HEK293T (cell line): ENCODE measurements at regions not wholly inside any gene's neighbourhood (a gene's known extent, or its start where the extent isn't known, plus 50 kb on each side); places are given as distances from the start of the nearest gene placed in this dataset.

Experiments used
- CTCF ChIA-PET: fragments of 350-600 bp; formaldehyde crosslinking; extraction: SDS; loops from one replicate; lab custom pipeline; 2021; ENCODE audit warnings: antibody characterized with exemption, inconsistent platforms; lab: Yijun Ruan, JAX
- POLR2A ChIA-PET: fragments of 350-600 bp; formaldehyde crosslinking; extraction: SDS; loops from one replicate; lab custom pipeline; 2020; ENCODE audit warnings: antibody characterized with exemption, inconsistent platforms; lab: Yijun Ruan, JAX
- DNase-seq: peaks from one replicate; pipeline ENCODE4 v3.0.0; 2012; ENCODE audit warnings: mixed read lengths; ENCODE audit errors: extremely low spot score
- ARNT ChIP-seq: fragments of 450-650 bp; IDR thresholded peaks from 2 replicates; pipeline ENCODE4 v1.6.1; 2017; ENCODE audit warnings: mild to moderate bottlenecking
- BHLHE40 ChIP-seq: fragments of 450-650 bp; IDR thresholded peaks from 2 replicates; pipeline ENCODE4 v1.6.1; 2016; ENCODE audit warnings: mild to moderate bottlenecking, moderate library complexity, borderline replicate concordance
- CTBP1 ChIP-seq: fragments of 450-650 bp; IDR thresholded peaks from 2 replicates; pipeline ENCODE4 v1.6.1; 2016; ENCODE audit warnings: borderline replicate concordance
- ELF4 ChIP-seq: fragments of 450-650 bp; IDR thresholded peaks from 2 replicates; pipeline ENCODE4 v1.6.1; 2017; ENCODE audit warnings: antibody characterized with exemption
- FOXA1 ChIP-seq: fragments of 450-650 bp; IDR thresholded peaks from 2 replicates; pipeline ENCODE4 v1.6.1; 2016; ENCODE audit warnings: mild to moderate bottlenecking
- FOXK2 ChIP-seq: fragments of 450-650 bp; IDR thresholded peaks from 2 replicates; pipeline ENCODE4 v1.6.1; 2016; ENCODE audit warnings: mild to moderate bottlenecking
- FOXM1 ChIP-seq: fragments of 450-650 bp; IDR thresholded peaks from 2 replicates; pipeline ENCODE4 v1.6.1; 2017; ENCODE audit warnings: mild to moderate bottlenecking, borderline replicate concordance
- HDGF ChIP-seq: fragments of 450-650 bp; IDR thresholded peaks from 2 replicates; pipeline ENCODE4 v1.6.1; 2017; ENCODE audit warnings: antibody characterized with exemption, borderline replicate concordance
- L3MBTL2 ChIP-seq: fragments of 450-650 bp; conservative IDR thresholded peaks from 2 replicates; pipeline ENCODE4 v1.6.1; 2016; ENCODE audit warnings: mild to moderate bottlenecking
- LEF1 ChIP-seq: fragments of 450-650 bp; IDR thresholded peaks from 2 replicates; pipeline ENCODE4 v1.6.1; 2017; ENCODE audit warnings: mild to moderate bottlenecking, borderline replicate concordance
- NFRKB ChIP-seq: fragments of 450-650 bp; IDR thresholded peaks from 2 replicates; pipeline ENCODE4 v1.6.1; 2016; ENCODE audit warnings: mild to moderate bottlenecking, moderate library complexity
- SP1 ChIP-seq: fragments of 450-650 bp; IDR thresholded peaks from 2 replicates; pipeline ENCODE4 v1.6.1; 2017
- SUZ12 ChIP-seq: fragments of 450-650 bp; IDR thresholded peaks from 2 replicates; pipeline ENCODE4 v1.6.1; 2016; ENCODE audit warnings: mild to moderate bottlenecking
- TARDBP ChIP-seq: fragments of 450-650 bp; IDR thresholded peaks from 2 replicates; pipeline ENCODE4 v1.6.1; 2016
- ZNF384 ChIP-seq: fragments of 450-650 bp; IDR thresholded peaks from 2 replicates; pipeline ENCODE4 v1.6.1; 2016
- TF ChIP-seq, protein P1 (sequence below): fragments of 450-650 bp; IDR thresholded peaks from 2 replicates; pipeline ENCODE4 v1.6.1; 2016

DNA sequence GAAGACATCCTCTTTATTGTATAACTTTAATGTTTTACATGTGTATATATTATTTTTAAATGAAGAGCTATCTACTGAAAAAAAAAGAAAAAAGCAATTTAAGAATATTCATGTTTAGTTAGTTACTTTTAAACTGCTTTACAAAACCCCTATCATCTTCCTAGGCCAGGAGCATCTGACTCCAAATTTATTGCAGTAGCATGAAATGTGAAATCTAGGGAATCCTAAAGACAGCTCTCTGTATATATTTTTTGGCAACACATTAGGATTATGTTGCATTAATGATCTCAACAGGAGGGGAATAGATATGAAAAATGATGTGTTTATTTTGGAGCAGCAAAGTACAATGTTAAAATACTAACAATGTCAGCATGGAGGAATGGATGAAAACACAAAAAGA is 158.3 kb downstream of the CNTN3 start:
- no peak for TF ChIP-seq SP1
- TF ChIP-seq LEF1: no peak
- TF ChIP-seq CTBP1: no peak
- TF ChIP-seq FOXA1: no peak
- ChIA-PET CTCF (no interaction called here), POLR2A (no interaction called here)
- DNase-seq: no peak

DNA sequence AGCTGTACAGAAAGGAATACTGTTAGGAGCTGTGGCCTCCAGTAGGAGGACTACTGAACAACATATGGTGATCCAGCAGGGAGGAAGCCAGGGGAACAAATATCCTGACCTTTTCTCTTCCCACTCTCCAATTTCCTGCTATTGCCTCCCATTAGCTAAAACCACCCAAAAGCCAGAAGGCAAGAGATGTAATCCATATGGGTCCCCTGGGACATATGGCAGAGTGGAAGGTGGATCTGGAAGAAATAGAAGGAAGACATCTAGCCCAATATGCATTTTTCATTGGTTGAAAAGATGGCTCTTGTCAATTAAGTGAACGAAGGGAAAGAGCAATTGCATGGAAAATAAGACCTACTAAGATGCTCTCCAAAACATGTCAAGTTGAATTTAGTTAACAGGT is 167.2 kb downstream of the CNTN3 start:
- no peak for DNase-seq
- CTCF ChIA-PET: no interaction called here

DNA sequence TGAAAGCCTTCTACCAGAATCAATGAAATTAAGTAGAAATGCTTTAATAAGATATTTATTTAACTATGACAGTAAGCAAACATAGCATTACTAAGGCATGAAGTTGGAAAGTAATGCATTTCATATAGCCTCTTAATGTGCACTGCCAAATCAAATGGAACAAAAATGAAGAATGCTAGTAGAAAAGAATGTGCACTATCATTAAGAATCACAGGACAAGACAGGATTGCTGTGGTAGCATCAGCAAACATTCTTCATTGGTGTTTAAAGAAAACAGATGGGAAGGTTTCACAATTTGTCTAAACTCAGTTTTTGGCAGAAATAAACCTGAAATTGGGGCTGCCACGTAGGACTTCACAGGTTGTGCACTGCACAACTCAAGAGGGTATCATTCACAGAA is 168.9 kb downstream of the CNTN3 start:
- no peak for DNase-seq
- TF ChIP-seq HDGF (no peak), SUZ12 (no peak), ZNF384 (no peak), LEF1 (no peak), FOXK2 (no peak), NFRKB (no peak)
- ChIA-PET POLR2A (no interaction called here), CTCF (no interaction called here)

More for the DNA sequence above, 167.2 kb downstream of the CNTN3 start:
- POLR2A ChIA-PET: no interaction called here
- TF ChIP-seq, protein P1, sequence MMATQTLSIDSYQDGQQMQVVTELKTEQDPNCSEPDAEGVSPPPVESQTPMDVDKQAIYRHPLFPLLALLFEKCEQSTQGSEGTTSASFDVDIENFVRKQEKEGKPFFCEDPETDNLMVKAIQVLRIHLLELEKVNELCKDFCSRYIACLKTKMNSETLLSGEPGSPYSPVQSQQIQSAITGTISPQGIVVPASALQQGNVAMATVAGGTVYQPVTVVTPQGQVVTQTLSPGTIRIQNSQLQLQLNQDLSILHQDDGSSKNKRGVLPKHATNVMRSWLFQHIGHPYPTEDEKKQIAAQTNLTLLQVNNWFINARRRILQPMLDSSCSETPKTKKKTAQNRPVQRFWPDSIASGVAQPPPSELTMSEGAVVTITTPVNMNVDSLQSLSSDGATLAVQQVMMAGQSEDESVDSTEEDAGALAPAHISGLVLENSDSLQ: no peak
- TF ChIP-seq ELF4 (no peak), L3MBTL2 (no peak), CTBP1 (no peak), BHLHE40 (no peak), FOXM1 (no peak), SP1 (no peak), FOXK2 (no peak), LEF1 (no peak), SUZ12 (no peak), ZNF384 (no peak), NFRKB (no peak), HDGF (no peak), ARNT (no peak), TARDBP (no peak), FOXA1 (no peak)

DNA sequence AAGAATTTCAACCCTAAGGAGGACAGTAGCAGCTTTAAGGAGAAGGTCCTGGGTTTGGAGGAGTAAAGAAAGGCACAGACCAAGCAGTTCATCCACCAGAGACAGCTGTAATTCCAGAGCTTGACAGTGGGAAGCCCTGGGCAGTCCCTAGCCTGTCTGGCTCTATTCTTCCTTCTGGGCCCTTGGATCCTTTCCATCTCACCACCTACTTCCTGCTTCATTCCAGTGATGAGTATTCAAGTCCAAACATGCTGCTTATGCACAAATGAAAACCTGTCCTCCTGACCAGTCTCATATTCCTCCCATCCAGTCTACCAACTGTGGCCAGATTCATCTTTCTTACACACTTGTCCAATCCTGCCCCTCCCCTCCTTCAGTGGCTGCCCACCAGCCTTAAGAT is 171.4 kb downstream of the CNTN3 start:
- no peak for DNase-seq
- no peak for TF ChIP-seq ARNT
- no peak for TF ChIP-seq L3MBTL2
- TF ChIP-seq TARDBP: no peak
- TF ChIP-seq NFRKB: no peak
- no peak for TF ChIP-seq ELF4
- TF ChIP-seq SUZ12: no peak
- ChIA-PET POLR2A (no interaction called here), CTCF (no interaction called here)

DNA sequence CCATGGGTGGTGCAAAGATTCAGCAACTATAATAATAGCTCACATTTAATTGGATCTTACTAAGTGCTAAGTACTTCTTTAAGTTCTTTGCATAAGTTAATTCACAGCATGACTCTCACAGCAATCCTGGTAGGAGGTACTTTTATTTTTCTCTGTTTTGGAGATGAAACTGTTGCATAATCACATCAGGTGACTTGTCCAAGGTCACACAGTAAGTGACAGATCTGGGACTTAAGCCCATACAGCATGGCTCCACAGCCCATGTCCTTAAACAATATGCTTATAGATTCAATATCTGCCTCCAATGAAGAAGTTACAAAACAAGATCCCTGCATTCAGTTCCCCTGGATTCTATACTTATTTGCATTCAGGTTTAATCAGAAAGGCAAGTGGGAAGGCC is 171.8 kb downstream of the CNTN3 start:
- no peak for DNase-seq
- POLR2A ChIA-PET: no interaction called here
- CTCF ChIA-PET: no interaction called here
- TF ChIP-seq FOXM1 (no peak), BHLHE40 (no peak), ZNF384 (no peak), SP1 (no peak), TARDBP (no peak), L3MBTL2 (no peak), NFRKB (no peak), SUZ12 (no peak), HDGF (no peak), ARNT (no peak), ELF4 (no peak), FOXA1 (no peak), FOXK2 (no peak), LEF1 (no peak)
- TF ChIP-seq, protein P1: no peak

DNA sequence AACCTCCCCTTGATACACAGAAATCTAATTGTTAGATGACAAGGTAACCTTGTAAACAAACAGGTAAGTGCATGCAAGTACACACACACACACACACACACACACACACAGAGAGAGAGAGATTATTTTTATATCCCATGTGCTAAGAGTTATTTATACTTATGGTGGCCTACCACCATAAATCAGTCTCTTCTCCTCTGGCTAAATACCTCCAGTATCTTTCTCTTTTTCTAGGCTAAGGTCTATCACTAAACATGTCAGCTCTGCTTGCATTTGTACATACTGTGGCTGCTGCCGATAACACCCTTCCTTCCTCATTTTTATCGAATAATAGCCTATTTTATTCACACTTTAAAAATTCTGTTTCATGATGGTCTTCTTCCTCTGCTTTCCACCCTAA is 172.4 kb downstream of the CNTN3 start:
- TF ChIP-seq L3MBTL2 (no peak), ZNF384 (no peak), SUZ12 (no peak), CTBP1 (no peak), FOXM1 (no peak), BHLHE40 (no peak), NFRKB (no peak), SP1 (no peak), FOXK2 (no peak), TARDBP (no peak), FOXA1 (no peak), ARNT (no peak), HDGF (no peak), LEF1 (no peak)
- TF ChIP-seq, protein P1: no peak
- POLR2A ChIA-PET: no interaction called here
- CTCF ChIA-PET: no interaction called here

DNA sequence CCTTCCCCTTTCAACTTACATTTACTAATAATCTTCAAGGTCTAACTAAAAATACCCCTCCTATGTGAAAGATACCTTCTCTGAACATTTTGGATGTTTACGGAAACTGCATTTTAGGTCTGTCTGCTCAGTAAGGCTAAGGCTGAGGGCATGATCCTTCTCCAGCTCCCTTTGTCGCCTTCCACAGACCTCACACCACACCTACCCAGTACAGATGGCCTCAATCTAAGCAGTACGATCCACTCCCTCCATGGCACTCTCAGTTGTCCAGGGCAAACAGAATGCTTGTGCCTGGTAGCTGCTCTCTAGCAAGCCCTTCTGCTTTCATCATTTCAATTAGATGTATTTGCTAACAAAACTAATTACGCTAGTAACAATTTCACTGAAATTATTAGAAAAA is 178.3 kb downstream of the CNTN3 start:
- ChIA-PET CTCF (no interaction called here), POLR2A (no interaction called here)
- DNase-seq: no peak
- TF ChIP-seq BHLHE40 (no peak), LEF1 (no peak), FOXK2 (no peak), FOXM1 (no peak), NFRKB (no peak), L3MBTL2 (no peak), TARDBP (no peak), CTBP1 (no peak), HDGF (no peak)

More for the DNA sequence above, 172.4 kb downstream of the CNTN3 start:
- no peak for DNase-seq
